ENCODE measurements at regions not wholly inside any gene's neighbourhood (a gene's known extent, or its start where the extent isn't known, plus 50 kb on each side); places are given as distances from the start of the nearest gene placed in this dataset.

- TF ChIP-seq POLR2AphosphoS5 (IDR thresholded peaks at IDR 0.05): no peak
- TF ChIP-seq CTCF (IDR thresholded peaks at IDR 0.05): no peak
- TF ChIP-seq POLR2A (IDR thresholded peaks at IDR 0.05): no peak
- no peaks in the 10 kb centered on the region for H3K9me3 ChIP-seq
- H3K4me1 ChIP-seq: no peaks in the 10 kb centered on the region
- intact Hi-C loops (cut with DNase I; ENCODE audit: low total_unique reads): loop anchor here (2.0 to 5.0 kb wide), 2 partner anchors 67 to 404 kb away; no protein-coding TSS in a partner anchor
- H3K4me3 ChIP-seq: no peak overlapping the region
- H3K27me3 ChIP-seq: no peaks in the 10 kb centered on the region
- no peaks in the 10 kb centered on the region for H3K36me3 ChIP-seq
- H3K27ac ChIP-seq: no peak overlapping the region
- no peak for DNase-seq (ENCODE audit: low spot score in 2 of 2)
Measured at GRCh38 chr18:2281523-2282199, 289.6 kb downstream of the METTL4 start.

- intact Hi-C loops (cut with DNase I; ENCODE audit: low total_unique reads): no loop called here
- no peak for DNase-seq (ENCODE audit: low spot score in 2 of 2)
Measured at GRCh38 chr18:2293109-2293839, 278.0 kb downstream of the METTL4 start.

GRCh38 chr18:2301316-2301715 is 270.0 kb downstream of the METTL4 start:
- H3K36me3 ChIP-seq: no peaks in the 10 kb centered on the region
- H3K4me1 ChIP-seq: no peaks in the 10 kb centered on the region
- no peak overlapping the region for H3K4me3 ChIP-seq
- intact Hi-C loops (cut with DNase I; ENCODE audit: low total_unique reads): no loop called here
- TF ChIP-seq CTCF (IDR thresholded peaks at IDR 0.05): no peak
- no peak for TF ChIP-seq POLR2A (IDR thresholded peaks at IDR 0.05)
- TF ChIP-seq POLR2AphosphoS5 (IDR thresholded peaks at IDR 0.05): no peak
- no peak overlapping the region for H3K27ac ChIP-seq
- no peak for DNase-seq (ENCODE audit: low spot score in 2 of 2)
- H3K9me3 ChIP-seq: no peaks in the 10 kb centered on the region
- no peaks in the 10 kb centered on the region for H3K27me3 ChIP-seq

More at GRCh38 chr18:2293109-2293839, 278.0 kb downstream of the METTL4 start:
- no peaks in the 10 kb centered on the region for H3K27me3 ChIP-seq
- H3K4me1 ChIP-seq: no peaks in the 10 kb centered on the region
- H3K36me3 ChIP-seq: no peaks in the 10 kb centered on the region
- no peak overlapping the region for H3K4me3 ChIP-seq
- no peaks in the 10 kb centered on the region for H3K9me3 ChIP-seq
- H3K27ac ChIP-seq: no peak overlapping the region
- no peak for TF ChIP-seq POLR2AphosphoS5 (IDR thresholded peaks at IDR 0.05)
- TF ChIP-seq POLR2A (IDR thresholded peaks at IDR 0.05): no peak
- no peak for TF ChIP-seq CTCF (IDR thresholded peaks at IDR 0.05)

GRCh38 chr18:2302012-2302411 is 269.3 kb downstream of the METTL4 start:
- H3K4me3 ChIP-seq: no peak overlapping the region
- no peaks in the 10 kb centered on the region for H3K9me3 ChIP-seq
- no peak for DNase-seq (ENCODE audit: low spot score in 2 of 2)
- no peak overlapping the region for H3K27ac ChIP-seq
- H3K27me3 ChIP-seq: no peaks in the 10 kb centered on the region
- no peak for TF ChIP-seq CTCF (IDR thresholded peaks at IDR 0.05)
- TF ChIP-seq POLR2A (IDR thresholded peaks at IDR 0.05): no peak
- TF ChIP-seq POLR2AphosphoS5 (IDR thresholded peaks at IDR 0.05): no peak
- intact Hi-C loops (cut with DNase I; ENCODE audit: low total_unique reads): no loop called here
- H3K4me1 ChIP-seq: no peaks in the 10 kb centered on the region
- H3K36me3 ChIP-seq: no peaks in the 10 kb centered on the region

Data from breast epithelium (tissue), 4 donors.